HepG2 (cell line): ENCODE measurements at regions not wholly inside any gene's neighbourhood (a gene's known extent, or its start where the extent isn't known, plus 50 kb on each side); places are given as distances from the start of the nearest gene placed in this dataset.

Experiments
- ATAC-seq: fragments of 200-7000 bp; cut with Tn5 transposase; 3 replicates; pipeline ENCODE4 v1.9.1; 2020; ENCODE audit warnings: mild to moderate bottlenecking, moderate library complexity
- BruUV-seq: library from RNA; stranded (reverse); fragments of 400-500 nt; replicated peaks from 2 replicates; lab custom pipeline; 2021; lab: Mats Ljungman, UMichigan
- CTCF ChIA-PET: fragments of 300-600 bp; formaldehyde crosslinking; extraction: SDS; loops from one replicate; lab custom pipeline; 2021; ENCODE audit warnings: low total read pairs, inconsistent platforms, low intra/inter-chr PET ratio; lab: Yijun Ruan, JAX
- POLR2A ChIA-PET: fragments of 350-600 bp; sonication (Branson Sonifier 250); formaldehyde crosslinking; loops from one replicate; lab custom pipeline; 2020; ENCODE audit warnings: antibody characterized with exemption, inconsistent platforms; lab: Yijun Ruan, JAX
- DNase-seq: peaks from one replicate; pipeline ENCODE4 v3.0.0-alpha.2; 2015; ENCODE audit warnings: low spot score
- FAIRE-seq: peaks from 3 replicates; lab custom pipeline; 2011; peaks lifted over from hg19 to GRCh38; lab: Jason Lieb, UNC
- H2AFZ ChIP-seq: one replicate; pipeline ENCODE4 v1.6.1; 2011; ENCODE audit warnings: low read length, inconsistent platforms
- H3K27ac ChIP-seq: fragments of 300-600 bp; 3 replicates; pipeline ENCODE4 v1.8.0; 2011; ENCODE audit warnings: mixed run types, mild to moderate bottlenecking, mixed read lengths, low read length, inconsistent platforms; ENCODE audit not compliant: insufficient read depth; ENCODE audit errors: extremely low read length
- H3K27me3 ChIP-seq, 2 experiments: fragments of 200-600 bp in 1 of 2; 2 replicates in 1 of 2; 3 replicates in 1 of 2; pipeline versions ENCODE4 v1.6.0 to v1.8.0; 2011; ENCODE audit warnings: low read length in 2 of 2, mild to moderate bottlenecking in 2 of 2, moderate library complexity in 2 of 2, inconsistent platforms in 1 of 2; ENCODE audit not compliant: insufficient read depth in 2 of 2, control insufficient read depth in 1 of 2
- H3K36me3 ChIP-seq, 2 experiments: fragments of 200-600 bp in 1 of 2; replicated peaks in 1 of 2; 2 replicates in 1 of 2; 3 replicates in 1 of 2; pipeline versions ENCODE4 v1.5.1 to v1.8.0; 2011; ENCODE audit warnings: low read length in 2 of 2, inconsistent platforms in 1 of 2; ENCODE audit not compliant: insufficient read depth in 2 of 2, control insufficient read depth in 1 of 2
- H3K4me1 ChIP-seq: 2 replicates; pipeline ENCODE4 v1.5.1; 2012; ENCODE audit warnings: low read length, inconsistent platforms; ENCODE audit not compliant: insufficient read depth
- H3K4me2 ChIP-seq: 2 replicates; pipeline ENCODE4 v1.6.0; 2011; ENCODE audit warnings: low read depth, low read length, inconsistent platforms
- H3K4me3 ChIP-seq, 3 experiments: fragments of 200-600 bp in 1 of 3; sonication (generic), shearing (Covaris generic) in 1 of 3; replicated peaks in 1 of 3; 2 replicates each; pipeline ENCODE4 v1.5.1; 2011 to 2016; ENCODE audit warnings: low read length in 3 of 3, inconsistent platforms in 2 of 3, low read depth in 2 of 3, mild to moderate bottlenecking in 2 of 3, control low read depth in 1 of 3, mixed read lengths in 1 of 3; ENCODE audit not compliant: insufficient read depth in 1 of 3
- H3K79me2 ChIP-seq: one replicate; pipeline ENCODE4 v1.6.1; 2011; ENCODE audit warnings: low read length, inconsistent platforms; ENCODE audit not compliant: insufficient read depth
- H3K9ac ChIP-seq: 2 replicates; pipeline ENCODE4 v1.6.0; 2011; ENCODE audit warnings: mild to moderate bottlenecking, low read depth, low read length, inconsistent platforms; ENCODE audit not compliant: insufficient read depth
- H3K9me3 ChIP-seq: 2 replicates; pipeline ENCODE4 v1.5.1; 2012; ENCODE audit warnings: mild to moderate bottlenecking, low read length
- H4K20me1 ChIP-seq: 2 replicates; pipeline ENCODE4 v1.6.0; 2011; ENCODE audit warnings: inconsistent platforms, mild to moderate bottlenecking, low read length, moderate library complexity; ENCODE audit not compliant: insufficient read depth
- ATRX ChIP-seq: sonication (generic); formaldehyde crosslinking; IDR thresholded peaks from 2 replicates; pipeline ENCODE4 v1.4.0; 2020; ENCODE audit warnings: missing genetic modification reagents, borderline replicate concordance
- DBP ChIP-seq: sonication (generic); formaldehyde crosslinking; IDR thresholded peaks from 2 replicates; pipeline ENCODE4 v1.4.0; 2020; ENCODE audit warnings: missing genetic modification reagents; ENCODE audit errors: not compliant biosample characterization
- HNF4A ChIP-seq: sonication (generic); formaldehyde crosslinking; IDR thresholded peaks from 2 replicates; pipeline ENCODE4 v1.4.0; 2020; ENCODE audit warnings: missing genetic modification reagents
- HOXA3 ChIP-seq: sonication (generic); formaldehyde crosslinking; IDR thresholded peaks from 2 replicates; pipeline ENCODE4 v1.5.0; 2020; ENCODE audit warnings: missing genetic modification reagents
- LBX2 ChIP-seq: sonication (generic); formaldehyde crosslinking; IDR thresholded peaks from 2 replicates; pipeline ENCODE4 v1.5.0; 2020; ENCODE audit warnings: missing genetic modification reagents, mild to moderate bottlenecking, borderline replicate concordance
- MATR3 ChIP-seq: sonication (generic); formaldehyde crosslinking; IDR thresholded peaks from 2 replicates; pipeline ENCODE4 v1.4.0; 2020; ENCODE audit warnings: missing genetic modification reagents
- NFATC3 ChIP-seq: sonication (generic); formaldehyde crosslinking; IDR thresholded peaks from 2 replicates; pipeline ENCODE4 v1.5.1; 2020; ENCODE audit warnings: mild to moderate bottlenecking, missing genetic modification reagents
- RARA ChIP-seq: IDR thresholded peaks from 2 replicates; pipeline ENCODE4 v1.6.1; 2016; ENCODE audit warnings: missing genetic modification reagents, missing compliant biosample characterization
- RFX1 ChIP-seq: fragments of 450-650 bp; IDR thresholded peaks from 2 replicates; pipeline ENCODE4 v1.6.1; 2017
- RFX3 ChIP-seq: IDR thresholded peaks from 2 replicates; pipeline ENCODE4 v1.6.1; 2016; ENCODE audit warnings: missing biosample characterization, missing genetic modification reagents
- ZNF143 ChIP-seq: sonication (generic); formaldehyde crosslinking; IDR thresholded peaks from 2 replicates; pipeline ENCODE4 v1.4.0; 2020; ENCODE audit warnings: missing genetic modification reagents
- ZNF3 ChIP-seq: IDR thresholded peaks from 2 replicates; pipeline ENCODE4 v1.7.0; 2017; ENCODE audit warnings: inconsistent platforms
- ZNF629 ChIP-seq: sonication (generic); formaldehyde crosslinking; conservative IDR thresholded peaks from 2 replicates; pipeline ENCODE4 v1.5.0; 2020; ENCODE audit warnings: missing genetic modification reagents
- ZNF672 ChIP-seq: sonication (generic); formaldehyde crosslinking; IDR thresholded peaks from 2 replicates; pipeline ENCODE4 v1.8.1; 2022; ENCODE audit warnings: missing genetic modification reagents
- in situ Hi-C: cut with HindIII; loops from 2 replicates; pipeline ENCODE4 v1.10.0; 2017; ENCODE audit warnings: low pct_unique_long_range_greater_than_20kb; ENCODE audit not compliant: extremely low pct_ligation_motif_present
- intact Hi-C: fragments of 100-400 bp; cut with micrococcal nuclease; formaldehyde crosslinking; loops from one replicate; pipeline ENCODE4 v1.10.0; 2022; ENCODE audit not compliant: unreplicated experiment
- TF ChIP-seq, protein P1 (sequence below): sonication (generic); formaldehyde crosslinking; IDR thresholded peaks from 2 replicates; pipeline ENCODE4 v1.4.0; 2020; ENCODE audit warnings: missing genetic modification reagents
- TF ChIP-seq, protein P2 (sequence below): sonication (generic); formaldehyde crosslinking; IDR thresholded peaks from 2 replicates; pipeline ENCODE4 v1.4.0; 2020; ENCODE audit warnings: missing genetic modification reagents

DNA sequence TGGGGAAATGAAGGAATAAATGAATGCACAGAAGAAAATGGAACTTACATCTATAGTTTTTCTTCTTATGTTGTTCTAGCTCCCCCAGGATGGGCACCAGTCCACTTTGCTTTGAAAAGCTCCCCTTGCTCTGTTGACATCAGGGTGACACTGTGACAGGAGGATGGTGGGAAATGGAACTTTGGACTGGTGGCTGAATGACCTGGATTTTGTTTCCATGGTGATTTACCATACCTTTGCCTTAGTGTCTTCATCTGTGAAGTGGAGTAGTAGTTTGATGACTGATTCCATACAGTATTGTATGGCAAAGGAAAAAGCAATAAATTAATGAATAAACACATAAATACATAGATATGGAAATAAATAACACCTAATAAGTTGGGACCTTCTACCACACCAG lies 294.7 kb downstream of the KIF4B start:
- in situ Hi-C loops (no loop called here), intact Hi-C loops (no loop called here)
- Histone ChIP-seq H3K9ac (no peak overlapping the region), H3K4me3 (no peak overlapping the region), H3K36me3 (no peaks in the 10 kb centered on the region), H3K4me2 (no peak overlapping the region), H3K9me3 (no peaks in the 10 kb centered on the region), H2AFZ (no peak overlapping the region), H4K20me1 (no peaks in the 10 kb centered on the region), H3K27ac (no peak overlapping the region), H3K79me2 (no peaks in the 10 kb centered on the region), H3K27me3 (no peaks in the 10 kb centered on the region), H3K4me1 (no peaks in the 10 kb centered on the region)
- BruUV-seq, result no TSS peak
- DNase-seq (peak; percentile 14), FAIRE-seq (no peak), ATAC-seq (peak; percentile 60)
- POLR2A ChIA-PET, result no interaction called here
- TF ChIP-seq RFX1 (0 out of 2 replicates have a peak, but pooled peaks have one; percentile 15), MATR3 (CRISPR knock-in tag) (no peak), ZNF143 (peak; percentile 39; the same call in 1 of the 2 replicates), DBP (CRISPR knock-in tag) (no peak), RARA (CRISPR knock-in tag) (peak; percentile 36; the same call in 1 of the 2 replicates), RFX3 (CRISPR knock-in tag) (peak; percentile 66), HNF4A (CRISPR knock-in tag) (peak; percentile 42; the same call in 1 of the 2 replicates), LBX2 (no peak), ZNF3 (CRISPR knock-in tag) (peak; percentile 70; the same call in 1 of the 2 replicates), HOXA3 (CRISPR knock-in tag) (no peak), ATRX (CRISPR knock-in tag) (no peak), ZNF629 (CRISPR knock-in tag) (peak; percentile 77), NFATC3 (CRISPR knock-in tag) (no peak), ZNF672 (no peak)
- TF ChIP-seq, protein P1, sequence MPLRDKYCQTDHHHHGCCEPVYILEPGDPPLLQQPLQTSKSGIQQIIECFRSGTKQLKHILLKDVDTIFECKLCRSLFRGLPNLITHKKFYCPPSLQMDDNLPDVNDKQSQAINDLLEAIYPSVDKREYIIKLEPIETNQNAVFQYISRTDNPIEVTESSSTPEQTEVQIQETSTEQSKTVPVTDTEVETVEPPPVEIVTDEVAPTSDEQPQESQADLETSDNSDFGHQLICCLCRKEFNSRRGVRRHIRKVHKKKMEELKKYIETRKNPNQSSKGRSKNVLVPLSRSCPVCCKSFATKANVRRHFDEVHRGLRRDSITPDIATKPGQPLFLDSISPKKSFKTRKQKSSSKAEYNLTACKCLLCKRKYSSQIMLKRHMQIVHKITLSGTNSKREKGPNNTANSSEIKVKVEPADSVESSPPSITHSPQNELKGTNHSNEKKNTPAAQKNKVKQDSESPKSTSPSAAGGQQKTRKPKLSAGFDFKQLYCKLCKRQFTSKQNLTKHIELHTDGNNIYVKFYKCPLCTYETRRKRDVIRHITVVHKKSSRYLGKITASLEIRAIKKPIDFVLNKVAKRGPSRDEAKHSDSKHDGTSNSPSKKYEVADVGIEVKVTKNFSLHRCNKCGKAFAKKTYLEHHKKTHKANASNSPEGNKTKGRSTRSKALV, result no peak
- TF ChIP-seq, protein P2, sequence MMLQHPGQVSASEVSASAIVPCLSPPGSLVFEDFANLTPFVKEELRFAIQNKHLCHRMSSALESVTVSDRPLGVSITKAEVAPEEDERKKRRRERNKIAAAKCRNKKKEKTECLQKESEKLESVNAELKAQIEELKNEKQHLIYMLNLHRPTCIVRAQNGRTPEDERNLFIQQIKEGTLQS (CRISPR knock-in tag), result no peak
- CTCF ChIA-PET, result no interaction called here
